ENCODE measurements at regions not wholly inside any gene's neighbourhood (a gene's known extent, or its start where the extent isn't known, plus 50 kb on each side); places are given as distances from the start of the nearest gene placed in this dataset.

DNA sequence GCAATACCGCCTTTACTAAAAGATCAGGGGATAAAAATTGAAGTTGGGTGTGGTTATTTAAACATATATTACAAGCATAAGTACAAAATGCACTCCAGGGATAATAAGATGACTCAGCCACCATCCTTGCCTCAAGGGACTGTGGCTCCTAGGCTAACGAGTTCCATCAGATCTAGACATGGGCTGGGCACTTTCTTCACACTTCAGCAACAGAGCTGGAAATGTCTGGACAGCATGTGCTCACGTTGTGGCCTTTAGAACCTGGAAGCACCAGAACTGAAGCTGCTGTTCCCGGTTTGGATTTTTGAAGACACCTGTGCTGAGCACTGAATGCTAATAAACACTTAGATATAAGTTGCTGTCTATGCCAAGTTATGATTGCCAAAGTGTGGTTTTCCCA is 384.2 kb upstream of the SALL3 start:
- DNase-seq (ENCODE audit: low spot score): no peak

DNA sequence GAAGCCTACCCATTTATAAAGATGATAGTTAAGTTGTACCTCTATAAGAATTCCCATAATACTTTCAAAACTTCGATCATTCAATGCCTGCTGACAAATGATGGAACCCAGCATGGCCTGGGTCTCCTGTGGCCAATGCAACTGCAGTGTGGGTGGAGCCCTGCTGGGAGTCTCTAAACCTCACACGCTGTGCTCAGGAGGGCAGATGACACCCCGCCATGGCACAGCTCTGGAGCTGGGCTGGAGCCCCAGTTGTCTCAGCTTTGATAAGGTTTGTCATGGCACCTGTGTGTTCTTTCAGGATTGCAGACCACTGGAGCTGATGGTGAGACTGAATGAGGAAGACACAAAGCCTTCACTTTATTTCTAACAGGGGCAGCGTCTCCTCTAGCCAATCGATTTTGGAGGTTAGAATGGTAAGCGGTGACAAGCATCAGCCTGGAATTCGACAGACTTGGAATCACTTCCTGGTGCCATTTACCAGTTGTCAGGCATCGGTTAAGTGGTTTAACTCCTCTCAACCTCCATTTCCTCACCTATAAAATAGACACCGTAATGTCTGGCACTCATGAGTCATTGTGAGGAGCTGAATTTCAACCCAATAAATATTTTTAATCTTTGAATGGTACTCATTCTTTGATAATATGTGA is 383.6 kb upstream of the SALL3 start:
- DNase-seq (ENCODE audit: low spot score): no peak

DNA sequence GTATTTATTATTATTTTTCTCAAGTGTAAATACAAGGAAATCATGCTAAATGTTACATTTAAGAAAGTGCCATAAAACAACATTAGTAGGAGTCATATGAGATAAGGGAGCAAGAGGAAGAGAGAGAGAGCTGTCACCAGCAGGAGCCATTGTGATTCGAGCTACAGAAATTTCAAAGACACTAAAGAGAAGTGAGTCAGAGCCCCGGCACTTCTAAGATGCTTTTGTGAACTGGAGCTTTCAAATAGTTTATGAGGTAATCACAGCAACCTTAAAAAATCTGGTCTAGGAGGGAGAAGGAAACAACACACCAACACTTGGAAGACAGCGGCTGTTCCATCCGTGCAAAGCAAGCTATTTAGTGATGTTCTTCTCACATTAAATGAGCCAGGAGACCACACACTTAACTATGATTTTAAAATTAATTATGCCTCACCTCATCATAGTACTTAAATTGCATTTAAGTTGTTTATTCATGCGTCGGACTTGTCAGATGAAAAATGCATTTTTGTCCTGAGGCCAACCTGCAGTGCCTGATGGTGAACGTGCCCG is 382.7 kb upstream of the SALL3 start:
- peak; percentile 26 for DNase-seq (ENCODE audit: low spot score)

DNA sequence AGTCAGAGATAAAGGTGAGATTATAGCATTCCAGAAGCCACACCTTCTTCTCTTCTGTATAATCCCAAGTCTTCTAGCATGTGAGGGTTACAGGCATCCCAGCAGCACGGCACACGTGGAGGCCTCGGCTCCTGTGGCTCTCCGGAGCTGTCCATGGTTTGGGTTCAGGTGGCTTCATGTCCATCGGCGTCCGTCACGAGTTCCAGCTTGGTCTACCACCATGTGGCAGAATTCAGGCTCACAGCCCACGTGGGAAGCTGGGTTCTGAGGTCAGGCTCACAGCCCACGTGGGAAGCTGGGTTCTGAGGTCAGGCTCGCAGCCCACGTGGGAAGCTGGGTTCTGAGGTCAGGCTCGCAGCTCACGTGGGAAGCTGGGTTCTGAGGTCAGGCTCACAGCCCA is 378.3 kb upstream of the SALL3 start:
- no peak for DNase-seq (ENCODE audit: low spot score)

DNA sequence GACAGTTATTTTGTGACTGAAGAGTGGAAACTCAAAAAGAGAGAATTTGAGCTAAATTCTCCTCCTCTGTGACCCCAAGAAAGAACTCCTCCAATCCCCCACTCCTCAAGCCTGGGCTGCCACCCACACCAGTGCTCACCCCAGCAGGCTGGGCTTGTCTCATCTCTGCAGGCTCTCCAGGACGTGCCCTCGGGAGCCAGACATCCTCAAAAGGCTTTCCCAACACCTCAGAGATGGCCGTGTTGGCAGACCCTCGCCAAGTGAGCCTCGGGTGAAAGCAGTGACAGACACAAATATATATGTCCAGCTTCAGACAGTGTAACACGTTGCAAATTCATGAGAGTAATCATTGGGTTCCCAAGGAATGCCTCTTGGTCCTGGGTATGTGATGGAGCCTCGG is 377.7 kb upstream of the SALL3 start:
- no peak for DNase-seq (ENCODE audit: low spot score)

DNA sequence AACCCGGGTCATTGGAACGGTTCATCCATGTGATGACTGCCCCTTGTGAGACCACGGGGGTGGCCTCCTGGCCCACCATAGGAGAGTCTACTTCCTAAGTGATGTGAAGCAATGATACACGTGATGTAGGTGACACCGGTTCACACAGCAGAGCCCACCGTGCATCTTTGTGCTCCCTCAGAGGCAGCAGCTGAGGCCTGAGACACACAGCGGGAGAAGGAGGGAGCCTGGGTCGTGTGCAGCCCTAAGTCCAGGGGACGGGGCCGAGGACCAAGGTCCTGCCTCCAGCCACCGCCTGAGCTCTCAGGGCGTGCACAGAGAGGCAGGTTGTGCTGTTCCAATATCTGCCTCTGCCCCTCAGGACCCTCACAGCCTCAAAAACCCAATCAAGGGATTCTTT is 377.2 kb upstream of the SALL3 start:
- no peak for DNase-seq (ENCODE audit: low spot score)

DNA sequence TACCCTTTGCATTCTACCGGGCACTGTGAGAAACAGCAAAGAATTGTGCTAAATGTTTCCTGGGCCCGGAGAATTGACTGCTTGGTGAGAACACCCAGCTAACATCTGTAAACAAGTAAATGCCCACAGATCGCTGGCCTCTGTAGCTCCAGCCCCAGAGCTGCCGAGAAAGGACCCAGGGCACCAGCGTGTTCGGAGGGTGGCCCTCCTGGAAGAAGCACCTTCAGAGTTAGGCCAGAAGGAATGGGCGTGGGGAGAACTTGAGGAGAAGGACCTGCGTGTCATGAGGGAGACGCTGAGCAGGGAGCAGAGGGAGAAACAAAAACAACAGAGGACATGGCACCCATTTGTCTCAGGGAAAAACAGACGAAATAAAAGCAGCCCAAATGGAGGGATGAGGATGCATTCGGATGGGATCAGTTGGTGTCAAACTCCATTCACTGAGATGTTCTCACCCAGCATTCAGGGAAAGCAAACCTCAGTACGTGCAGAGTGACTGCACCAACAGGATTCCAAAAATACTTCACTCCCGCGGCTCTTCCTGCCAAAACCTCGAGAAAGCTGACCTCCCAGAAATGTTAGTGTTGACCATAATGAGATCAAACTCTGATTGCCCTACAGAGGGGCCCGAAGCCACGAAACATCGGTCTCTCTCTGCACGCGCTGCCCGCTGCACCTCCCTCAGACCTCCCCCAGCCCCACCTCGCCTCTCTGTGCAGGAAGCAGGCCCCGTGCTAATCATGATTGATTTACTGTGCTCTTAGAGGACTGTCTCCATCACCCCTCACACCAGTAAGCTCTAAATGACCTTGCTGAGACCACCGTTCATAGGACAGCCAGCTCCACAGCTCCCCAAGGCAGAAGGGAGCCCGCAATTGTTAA is 376.3 kb upstream of the SALL3 start:
- DNase-seq (ENCODE audit: low spot score): no peak

DNA sequence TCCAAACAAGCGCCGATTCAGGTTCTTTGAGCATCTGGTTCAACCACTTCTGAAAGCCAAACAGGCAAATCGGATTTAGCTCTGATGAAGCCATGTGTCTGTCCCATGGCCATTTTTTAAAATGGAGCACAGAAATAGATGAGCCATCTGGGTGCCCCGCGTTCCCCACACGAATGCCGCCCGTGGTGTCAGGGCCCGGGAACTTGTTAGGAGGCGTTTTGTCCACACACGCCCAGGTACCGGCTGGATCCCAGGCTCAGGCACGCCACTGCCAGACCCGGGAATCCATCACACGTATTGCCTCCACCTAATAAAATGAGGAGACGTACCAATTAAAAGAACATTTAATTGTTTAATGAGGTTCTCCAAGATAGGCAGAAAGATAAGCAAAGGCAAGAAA is 374.4 kb upstream of the SALL3 start:
- DNase-seq (ENCODE audit: low spot score): no peak

DNA sequence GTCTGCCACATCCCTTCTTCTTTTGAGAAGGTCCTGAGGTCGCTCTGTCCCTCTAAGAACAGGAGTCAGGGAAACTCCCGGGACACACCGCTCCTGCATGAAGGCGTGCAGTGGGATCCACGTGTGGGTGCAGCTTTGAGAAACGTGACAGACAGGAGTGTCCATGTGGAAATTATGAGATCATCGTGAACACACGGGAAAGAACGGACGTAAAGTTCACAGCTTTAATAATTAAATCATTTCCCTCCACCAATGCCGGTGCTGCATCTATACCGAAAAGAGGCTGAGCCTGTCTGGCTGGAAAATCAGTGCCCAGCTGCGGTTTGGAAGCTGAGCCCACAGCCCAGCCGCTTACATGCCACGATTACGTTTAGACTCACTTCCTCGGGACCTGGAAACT is 372.4 kb upstream of the SALL3 start:
- DNase-seq (ENCODE audit: low spot score): no peak

DNA sequence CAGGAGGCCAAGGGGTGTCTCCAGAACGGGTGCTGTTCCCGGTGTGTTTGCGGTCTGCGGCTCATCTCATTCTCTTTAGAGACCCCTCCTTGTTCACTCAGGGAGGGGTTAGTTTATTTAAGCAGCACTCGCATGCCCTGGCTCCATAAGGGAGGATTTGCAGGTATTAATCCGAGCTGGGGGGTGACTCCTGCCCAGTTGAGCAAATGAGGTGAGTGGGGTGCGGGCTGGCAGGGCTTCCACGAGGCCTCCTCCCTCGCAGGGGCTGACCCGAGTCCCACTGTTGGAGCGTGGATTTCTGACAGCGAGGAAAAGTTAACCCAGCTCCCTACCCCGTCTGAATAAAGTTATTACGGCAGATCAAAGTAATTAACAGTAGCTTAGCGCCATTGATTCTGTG is 371.8 kb upstream of the SALL3 start:
- DNase-seq (ENCODE audit: low spot score): no peak

DNA sequence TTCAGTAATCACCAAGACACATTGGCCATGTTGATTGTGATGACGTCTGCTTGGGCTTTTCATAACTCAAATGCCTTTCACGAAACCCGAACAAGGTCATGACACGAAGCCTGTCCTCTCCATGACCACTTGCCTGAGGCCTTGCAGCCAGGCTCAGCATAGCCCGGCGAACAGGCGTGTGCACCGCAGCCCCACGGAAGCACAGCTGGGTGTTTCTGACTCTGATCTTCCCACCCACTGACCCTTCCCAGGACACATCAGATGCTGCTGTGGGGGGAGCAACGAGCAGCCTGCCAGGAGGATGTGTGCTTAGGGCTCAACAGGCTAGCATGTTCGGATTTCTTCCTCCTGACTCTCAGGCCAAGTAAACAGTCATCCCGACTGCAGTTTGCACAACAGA is 369.4 kb upstream of the SALL3 start:
- no peak for DNase-seq (ENCODE audit: low spot score)

DNA sequence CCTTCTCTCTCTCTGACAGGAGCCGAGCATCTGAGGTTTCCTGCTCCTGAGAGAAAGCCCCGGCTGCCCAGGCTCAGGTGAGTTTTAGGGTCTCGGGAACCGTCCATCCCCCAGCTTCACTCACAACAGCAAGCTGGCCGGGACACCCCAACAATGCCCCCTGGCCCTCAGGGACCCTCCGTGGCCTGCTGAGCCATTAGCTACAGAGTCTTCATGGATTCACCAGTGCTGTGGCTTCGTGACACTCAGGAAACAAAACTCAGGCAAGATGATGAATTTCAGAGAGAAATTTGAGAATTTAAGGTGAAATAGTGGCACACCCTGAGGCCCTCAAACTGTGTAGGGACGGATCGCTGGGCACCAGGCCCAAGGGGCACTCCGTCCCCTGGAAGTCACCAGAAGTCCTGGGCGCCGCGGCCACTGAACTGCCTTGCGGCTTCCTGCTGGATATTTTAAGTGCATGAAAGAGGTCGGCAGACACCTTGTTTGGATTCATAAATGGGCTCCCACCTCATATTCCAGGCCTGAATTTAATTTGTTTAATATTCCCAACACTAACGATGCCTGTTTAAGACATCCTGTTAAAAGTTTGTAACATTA is 368.3 kb upstream of the SALL3 start:
- no peak for DNase-seq (ENCODE audit: low spot score)

DNA sequence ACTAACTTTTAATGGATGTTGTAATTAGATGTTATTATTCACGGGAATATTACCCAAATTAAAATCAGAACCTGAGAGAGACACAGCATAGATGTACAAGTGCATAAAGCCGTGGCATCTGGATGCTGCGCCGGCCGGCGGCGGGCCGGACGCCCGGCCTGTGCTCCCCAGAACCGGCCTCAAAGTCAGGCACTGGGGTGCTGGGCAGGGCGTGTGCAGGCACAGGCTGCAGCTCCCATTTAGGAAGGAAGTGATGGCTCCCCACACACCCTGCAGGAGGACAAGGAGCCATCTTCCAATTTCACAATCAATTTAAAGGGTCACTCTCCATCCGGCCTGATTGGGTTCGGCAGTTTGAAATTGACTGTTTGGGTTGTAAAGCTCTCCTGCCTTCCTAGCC is 367.7 kb upstream of the SALL3 start:
- no peak for DNase-seq (ENCODE audit: low spot score)

DNA sequence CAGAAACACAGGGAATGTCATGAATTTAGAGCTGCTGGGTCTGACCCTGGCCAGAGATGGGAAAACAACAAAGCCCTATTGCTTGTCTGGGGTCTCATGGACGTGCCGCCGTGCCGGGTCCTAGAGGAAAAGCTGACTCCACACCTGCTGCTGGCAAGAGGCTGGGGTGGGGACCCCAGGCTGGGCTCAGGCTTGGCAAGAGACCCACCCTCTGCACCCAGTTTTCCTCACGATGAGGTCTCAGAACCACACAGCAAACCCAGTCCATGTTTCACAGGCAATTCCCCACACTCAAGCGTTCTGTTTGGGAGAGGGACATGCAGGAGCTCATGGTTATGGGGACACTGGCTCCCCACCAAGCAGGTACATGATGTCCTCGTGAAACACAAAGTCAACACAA is 367.3 kb upstream of the SALL3 start:
- DNase-seq (ENCODE audit: low spot score): no peak

DNA sequence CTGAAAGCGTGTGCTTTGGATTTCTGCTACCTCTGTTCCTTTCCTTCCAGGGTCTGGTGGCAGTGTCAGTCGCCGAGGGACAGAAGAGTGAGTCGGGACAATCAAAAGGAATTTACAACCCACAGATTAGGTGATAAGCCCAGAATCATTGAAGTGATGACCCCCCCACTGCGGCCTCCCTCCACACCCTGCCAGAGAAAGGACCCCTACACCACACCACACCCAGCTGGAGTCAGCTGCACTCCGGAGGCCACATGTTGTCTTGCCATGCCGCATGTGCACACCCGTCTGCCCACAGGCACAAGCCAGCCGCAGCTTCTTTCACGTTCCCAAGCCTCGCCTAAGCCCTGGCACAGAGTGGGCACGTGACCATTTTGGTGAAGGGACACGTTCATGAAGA is 366.8 kb upstream of the SALL3 start:
- no peak for DNase-seq (ENCODE audit: low spot score)

DNA sequence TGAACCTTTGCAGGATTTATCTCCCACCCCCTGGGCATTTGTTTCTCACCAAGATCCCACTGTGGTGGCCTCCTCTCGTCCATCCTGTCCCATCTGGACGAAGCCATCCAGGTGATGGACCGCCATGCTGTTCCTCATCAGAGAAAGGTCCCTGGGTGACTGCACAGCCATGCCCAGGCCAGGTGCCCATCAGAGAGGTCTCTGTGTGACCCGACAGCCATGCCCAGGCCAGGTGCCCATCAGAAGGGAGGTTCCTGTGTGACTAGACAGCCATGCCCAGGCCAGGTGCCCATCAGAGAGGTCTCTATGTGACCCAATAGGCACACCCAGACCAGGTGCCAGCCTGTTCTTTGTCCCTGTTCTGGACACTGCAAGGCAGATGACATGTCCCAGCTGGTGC is 360.9 kb upstream of the SALL3 start:
- no peak for DNase-seq (ENCODE audit: low spot score)

DNA sequence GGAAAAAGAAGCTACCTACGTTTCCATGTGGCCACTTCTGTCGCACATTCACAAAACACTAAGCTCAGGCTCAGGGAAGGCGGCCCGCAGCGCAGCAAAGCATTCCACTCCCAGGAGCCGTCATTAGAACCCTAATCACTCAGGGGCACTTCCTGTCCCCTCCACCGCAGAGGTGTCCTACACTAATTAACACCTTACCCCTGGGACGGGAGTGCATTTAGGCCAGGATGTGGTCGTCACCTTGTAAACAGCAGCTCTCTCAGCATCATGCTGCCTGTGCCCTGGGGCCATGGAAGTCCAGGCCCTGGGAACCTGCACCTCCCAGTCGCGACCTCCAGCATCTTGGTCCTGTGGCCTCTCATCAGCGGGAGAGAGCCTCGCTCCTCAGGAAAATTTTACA is 359.8 kb upstream of the SALL3 start:
- no peak for DNase-seq (ENCODE audit: low spot score)

DNA sequence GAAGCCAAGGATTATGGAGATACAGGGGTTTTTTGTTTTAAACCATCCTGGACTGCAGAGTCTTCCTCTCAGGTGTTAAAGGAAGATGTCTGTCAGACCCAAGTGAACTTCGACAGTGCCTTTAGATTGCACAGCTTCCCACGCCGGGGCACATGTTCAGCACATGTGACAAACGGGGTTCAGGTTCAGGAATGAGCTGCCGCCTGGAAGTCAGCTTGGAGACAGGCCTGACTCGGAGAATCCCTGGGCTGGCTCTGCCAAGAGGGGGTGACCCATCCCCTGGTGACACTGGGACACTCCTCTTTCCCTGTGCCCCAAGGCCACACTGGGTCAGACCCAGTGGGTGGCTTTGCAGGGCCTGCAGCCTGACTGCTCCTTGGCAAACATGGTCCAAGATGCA is 359.3 kb upstream of the SALL3 start:
- DNase-seq (ENCODE audit: low spot score): no peak

DNA sequence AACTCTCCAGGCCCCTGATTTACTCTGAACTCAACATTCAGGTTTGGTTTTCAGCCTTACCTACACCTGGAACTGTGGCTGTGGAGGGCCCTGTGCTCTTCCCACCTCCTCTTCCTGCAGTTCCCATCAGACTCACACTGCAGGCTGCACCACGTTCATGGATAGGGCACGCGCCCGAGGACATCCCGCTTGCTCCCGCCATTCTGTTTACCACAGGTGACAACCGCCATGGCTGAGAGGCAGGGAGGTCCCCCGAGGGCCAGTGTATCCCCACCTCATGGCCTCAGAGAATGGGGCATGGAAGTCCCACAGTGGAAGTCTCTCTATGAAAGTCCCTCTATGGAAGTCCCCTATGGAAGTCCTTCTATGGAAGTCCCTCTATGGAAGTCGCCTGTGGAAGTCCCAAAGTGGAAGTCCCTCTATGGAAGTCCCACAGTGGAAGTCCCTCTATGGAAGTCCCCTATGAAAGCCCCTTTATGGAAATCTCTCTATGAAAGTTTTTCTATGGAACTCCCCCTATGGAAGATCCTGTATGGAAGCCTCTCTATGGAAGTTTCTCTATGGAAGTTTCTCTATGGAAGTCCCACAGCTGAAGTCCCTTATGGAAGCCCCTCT is 358.4 kb upstream of the SALL3 start:
- no peak for DNase-seq (ENCODE audit: low spot score)

DNA sequence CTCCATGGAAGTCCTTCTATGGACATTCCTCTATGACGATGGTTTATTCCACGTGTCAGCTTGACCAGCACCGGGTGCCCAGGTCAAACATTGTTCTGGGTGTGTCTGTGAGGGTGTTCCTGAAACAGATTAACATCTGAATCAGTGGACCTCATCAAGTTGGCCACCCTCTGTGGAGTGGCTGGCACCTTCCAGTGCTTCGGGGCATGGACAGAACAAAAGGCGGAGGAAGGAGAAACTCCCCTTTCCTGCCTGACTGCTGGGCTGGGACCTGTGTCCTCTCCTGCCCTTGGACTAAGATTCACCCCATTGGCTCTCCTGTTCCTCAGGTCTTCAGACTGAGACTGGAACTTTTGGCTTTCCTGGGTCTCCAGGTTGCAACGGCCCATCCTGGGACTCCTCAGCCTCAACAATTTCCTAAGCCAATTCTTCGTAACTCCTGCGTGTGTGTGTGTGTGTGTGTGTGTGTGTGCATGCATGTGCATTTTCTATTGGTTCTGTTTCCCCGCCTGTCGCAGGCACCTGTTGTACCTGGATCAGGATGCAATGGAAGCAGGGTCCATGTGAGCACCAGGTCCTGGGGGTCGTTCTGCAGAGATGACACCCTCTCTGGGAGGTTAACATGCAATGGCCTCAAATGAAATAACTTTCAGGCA is 357.2 kb upstream of the SALL3 start:
- DNase-seq (ENCODE audit: low spot score): no peak

DNA sequence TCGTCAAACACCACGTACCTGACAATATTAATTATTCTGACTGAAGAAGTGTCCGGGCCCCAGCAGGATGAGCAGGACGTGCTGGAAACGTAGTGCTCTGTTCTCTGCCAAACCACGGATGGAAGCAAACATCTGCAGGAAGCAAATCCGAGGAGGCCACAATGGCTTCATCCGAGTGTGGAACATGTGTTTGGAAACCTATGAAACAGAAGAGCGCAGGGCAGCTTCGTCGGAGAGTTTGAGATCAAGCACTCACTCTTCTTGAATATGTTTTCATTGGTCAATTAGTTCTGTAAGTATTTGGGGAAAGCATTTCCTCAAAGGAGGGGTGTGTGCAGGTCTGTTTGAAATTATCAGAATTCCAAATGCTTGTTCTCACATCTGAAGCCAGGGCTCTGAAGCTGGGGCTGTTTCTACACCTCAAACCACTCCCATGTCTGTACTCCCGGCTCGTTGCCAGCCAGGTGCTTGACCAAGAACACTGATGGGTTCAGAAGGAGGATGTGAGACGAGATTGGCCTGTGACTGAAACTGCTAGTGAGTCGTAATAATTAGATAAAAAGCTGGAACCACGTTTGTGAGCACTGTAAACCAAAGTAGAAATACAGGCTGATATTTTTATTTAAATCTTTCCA is 356.6 kb upstream of the SALL3 start:
- DNase-seq (ENCODE audit: low spot score): no peak

Data from H4 (cell line).